ENCODE measurements at regions not wholly inside any gene's neighbourhood (a gene's known extent, or its start where the extent isn't known, plus 50 kb on each side); places are given as distances from the start of the nearest gene placed in this dataset.
"Not testable (repeated sequence)": the region's sequence is repeated elsewhere in the genome, so short reads cannot be mapped to it uniquely, and the experiment has no call there.

DNA sequence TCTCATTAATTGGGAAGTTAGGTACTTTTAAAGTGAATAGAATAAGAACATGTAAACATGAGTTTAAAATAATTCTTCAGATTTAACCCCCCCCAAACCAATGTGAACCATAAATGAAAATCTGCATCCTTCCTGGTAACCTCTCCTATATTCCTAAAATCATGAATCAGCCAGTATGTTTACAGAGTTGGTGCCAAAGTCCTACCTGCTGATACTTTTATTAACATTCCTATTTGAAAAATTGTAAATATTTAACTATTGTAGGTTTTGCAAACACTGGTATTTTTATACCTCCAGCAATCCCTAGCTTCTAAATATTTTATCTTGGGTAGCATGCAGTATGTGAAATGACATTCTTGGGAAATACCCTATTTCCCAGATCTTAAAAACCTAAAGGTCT lies 278.2 kb downstream of the RAB38 start:
- Histone ChIP-seq H3K4me1 (ENCODE audit: control insufficient read depth in 2 of 2, insufficient read depth in 2 of 2, low read length in 2 of 2) (no peaks in the 10 kb centered on the region), H3K36me3 (ENCODE audit: control insufficient read depth in 2 of 3, insufficient read depth in 3 of 3, low read length in 3 of 3) (no peaks in the 10 kb centered on the region), H3K9me3 (ENCODE audit: control insufficient read depth in 2 of 3, low read length in 3 of 3) (no peaks in the 10 kb centered on the region), H3K27ac (ENCODE audit: low read depth, low read length) (no peak overlapping the region), H3K4me3 (ENCODE audit: low read length) (no peak overlapping the region), H3K27me3 (ENCODE audit: control insufficient read depth in 2 of 2, insufficient read depth in 2 of 2, low read length in 2 of 2) (no peaks in the 10 kb centered on the region)
- no peak overlapping the region for H3K4me3 Mint-ChIP-seq
- POLR2A ChIA-PET: no interaction called here
- CTCF ChIA-PET: no interaction called here
- peaks cover 0 to 10% (median 0%) of the 10 kb centered on the region in 5 donors for H3K27me3 Mint-ChIP-seq
- no peaks in the 10 kb centered on the region for H3K9me3 Mint-ChIP-seq
- intact Hi-C loops (cut with micrococcal nuclease): no loop called here
- DNase-seq (no peak), ATAC-seq (no peak)
- H3K4me1 Mint-ChIP-seq: no peaks in the 10 kb centered on the region
- no peaks in the 10 kb centered on the region for H3K36me3 Mint-ChIP-seq
- no peak overlapping the region for H3K27ac Mint-ChIP-seq

DNA sequence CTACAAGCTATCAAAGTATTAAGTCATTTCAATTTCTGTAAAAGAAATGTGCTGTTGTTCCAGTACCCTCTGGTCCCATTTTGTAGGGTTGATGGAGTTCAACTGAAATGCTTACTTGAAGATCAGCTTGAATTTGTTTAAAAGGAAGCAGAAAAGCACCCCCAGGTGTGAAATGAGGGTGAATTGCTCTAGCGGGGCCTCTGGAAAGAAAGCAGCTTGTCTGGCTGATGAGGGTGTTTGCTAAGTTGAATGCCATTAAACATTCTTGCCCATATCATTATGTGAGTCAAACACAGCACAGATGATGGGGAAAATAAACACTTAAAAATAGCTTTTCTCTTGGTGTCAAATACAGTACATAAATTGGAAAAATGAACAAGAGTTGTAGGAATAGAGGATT lies 280.3 kb downstream of the RAB38 start:
- Mint-ChIP-seq H3K4me3 (no peak overlapping the region), H3K27ac (no peak overlapping the region), H3K27me3 (peaks cover 0 to 10% (median 0%) of the 10 kb centered on the region in 5 donors), H3K9me3 (no peaks in the 10 kb centered on the region), H3K4me1 (no peaks in the 10 kb centered on the region), H3K36me3 (no peaks in the 10 kb centered on the region)
- Histone ChIP-seq H3K36me3 (ENCODE audit: control insufficient read depth in 2 of 3, insufficient read depth in 3 of 3, low read length in 3 of 3) (no peaks in the 10 kb centered on the region), H3K27ac (ENCODE audit: low read depth, low read length) (no peak overlapping the region), H3K4me3 (ENCODE audit: low read length) (no peak overlapping the region), H3K4me1 (ENCODE audit: control insufficient read depth in 2 of 2, insufficient read depth in 2 of 2, low read length in 2 of 2) (no peaks in the 10 kb centered on the region), H3K27me3 (ENCODE audit: control insufficient read depth in 2 of 2, insufficient read depth in 2 of 2, low read length in 2 of 2) (no peaks in the 10 kb centered on the region), H3K9me3 (ENCODE audit: control insufficient read depth in 2 of 3, low read length in 3 of 3) (no peaks in the 10 kb centered on the region)
- CTCF ChIA-PET: no interaction called here
- POLR2A ChIA-PET: no interaction called here
- DNase-seq (no peak), ATAC-seq (no peak)
- intact Hi-C loops (cut with micrococcal nuclease): no loop called here

DNA sequence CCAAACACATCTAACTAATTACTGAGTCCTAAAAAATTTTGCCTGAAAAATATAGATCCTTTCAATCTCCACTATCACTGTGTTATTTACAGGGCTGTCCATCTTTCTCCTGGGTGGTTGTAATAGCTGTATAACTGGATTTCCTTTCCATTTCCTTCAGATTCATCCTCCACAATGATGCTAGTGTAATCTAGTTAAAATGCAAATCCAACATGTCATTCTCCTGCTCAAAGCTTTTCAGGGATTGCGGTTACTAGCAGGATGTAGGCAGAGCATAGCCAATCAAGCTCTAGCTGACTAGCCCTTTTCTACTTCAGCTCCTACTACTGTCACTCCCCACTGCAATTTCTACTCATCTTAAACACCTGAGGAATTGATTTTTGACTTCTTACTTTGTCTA lies 283.0 kb downstream of the RAB38 start:
- ATAC-seq (no peak), DNase-seq (no peak)
- Mint-ChIP-seq H3K27ac (no peak overlapping the region), H3K27me3 (peaks cover 0 to 5% (median 0%) of the 10 kb centered on the region in 5 donors), H3K9me3 (no peaks in the 10 kb centered on the region), H3K4me3 (no peak overlapping the region), H3K4me1 (no peaks in the 10 kb centered on the region), H3K36me3 (no peaks in the 10 kb centered on the region)
- Histone ChIP-seq H3K4me1 (ENCODE audit: control insufficient read depth in 2 of 2, insufficient read depth in 2 of 2, low read length in 2 of 2) (no peaks in the 10 kb centered on the region), H3K27ac (ENCODE audit: low read depth, low read length) (no peak overlapping the region), H3K9me3 (ENCODE audit: control insufficient read depth in 2 of 3, low read length in 3 of 3) (no peaks in the 10 kb centered on the region), H3K36me3 (ENCODE audit: control insufficient read depth in 2 of 3, insufficient read depth in 3 of 3, low read length in 3 of 3) (no peaks in the 10 kb centered on the region), H3K27me3 (ENCODE audit: control insufficient read depth in 2 of 2, insufficient read depth in 2 of 2, low read length in 2 of 2) (no peaks in the 10 kb centered on the region), H3K4me3 (ENCODE audit: low read length) (no peak overlapping the region)
- ChIA-PET CTCF (no interaction called here), POLR2A (no interaction called here)
- intact Hi-C loops (cut with micrococcal nuclease): no loop called here

DNA sequence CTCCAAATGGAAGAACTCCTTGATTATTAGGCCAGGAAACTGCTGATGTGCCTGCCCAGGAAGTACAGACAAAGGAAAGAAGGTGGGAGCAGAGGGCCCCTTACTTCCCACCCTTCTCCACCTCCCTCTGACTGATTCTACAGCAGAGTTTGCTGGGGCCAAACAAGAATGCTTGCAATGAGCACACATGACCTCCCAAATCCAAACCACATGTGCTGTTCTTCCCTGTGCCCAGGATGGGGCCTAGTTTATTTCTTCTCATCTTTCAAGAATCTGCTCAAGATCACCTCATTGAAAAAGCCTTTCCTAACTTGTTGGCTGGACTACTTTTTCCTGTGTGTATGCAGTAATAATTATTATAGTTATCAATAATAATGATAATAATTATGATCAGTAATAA lies 286.1 kb downstream of the RAB38 start:
- Mint-ChIP-seq H3K4me1 (no peaks in the 10 kb centered on the region), H3K9me3 (peaks cover 0 to 2% (median 0%) of the 10 kb centered on the region in 11 donors), H3K27ac (no peak overlapping the region), H3K36me3 (no peaks in the 10 kb centered on the region), H3K27me3 (peaks cover 0 to 13% (median 3%) of the 10 kb centered on the region in 5 donors), H3K4me3 (no peak overlapping the region)
- ATAC-seq: no peak
- Histone ChIP-seq H3K9me3 (ENCODE audit: control insufficient read depth in 2 of 3, low read length in 3 of 3) (no peaks in the 10 kb centered on the region), H3K27ac (ENCODE audit: low read depth, low read length) (no peak overlapping the region), H3K4me3 (ENCODE audit: low read length) (no peak overlapping the region), H3K27me3 (ENCODE audit: control insufficient read depth in 2 of 2, insufficient read depth in 2 of 2, low read length in 2 of 2) (no peaks in the 10 kb centered on the region), H3K4me1 (ENCODE audit: control insufficient read depth in 2 of 2, insufficient read depth in 2 of 2, low read length in 2 of 2) (no peaks in the 10 kb centered on the region), H3K36me3 (ENCODE audit: control insufficient read depth in 2 of 3, insufficient read depth in 3 of 3, low read length in 3 of 3) (no peaks in the 10 kb centered on the region)
- ChIA-PET CTCF (no interaction called here), POLR2A (no interaction called here)
- intact Hi-C loops (cut with micrococcal nuclease): no loop called here
- DNase-seq: no peak

DNA sequence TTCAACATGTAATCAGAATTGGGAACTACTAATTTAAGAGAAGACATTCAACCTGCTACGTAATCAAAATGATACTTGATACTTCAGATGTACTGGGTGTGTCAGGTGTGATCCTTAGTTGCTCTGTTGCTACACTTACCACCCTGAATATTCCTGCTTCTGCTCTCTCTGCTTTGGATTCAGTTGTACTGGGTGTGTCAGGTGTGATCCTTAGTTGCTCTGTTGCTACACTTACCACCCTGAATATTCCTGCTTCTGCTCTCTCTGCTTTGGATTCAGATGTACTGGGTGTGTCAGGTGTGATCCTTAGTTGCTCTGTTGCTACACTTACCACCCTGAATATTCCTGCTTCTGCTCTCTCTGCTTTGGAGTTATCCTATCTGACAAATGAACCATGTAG lies 290.2 kb downstream of the RAB38 start:
- H3K9me3 ChIP-seq (ENCODE audit: control insufficient read depth in 2 of 3, low read length in 3 of 3); H3K4me1 Mint-ChIP-seq; H3K27ac ChIP-seq (ENCODE audit: low read depth, low read length); DNase-seq; H3K4me1 ChIP-seq (ENCODE audit: control insufficient read depth in 2 of 2, insufficient read depth in 2 of 2, low read length in 2 of 2); ATAC-seq; H3K36me3 ChIP-seq (ENCODE audit: control insufficient read depth in 2 of 3, insufficient read depth in 3 of 3, low read length in 3 of 3); H3K27me3 ChIP-seq (ENCODE audit: control insufficient read depth in 2 of 2, insufficient read depth in 2 of 2, low read length in 2 of 2); H3K4me3 ChIP-seq (ENCODE audit: low read length); H3K4me3 Mint-ChIP-seq; H3K36me3 Mint-ChIP-seq; CTCF ChIA-PET; POLR2A ChIA-PET; H3K9me3 Mint-ChIP-seq; intact Hi-C loops (cut with micrococcal nuclease); H3K27ac Mint-ChIP-seq: not testable (repeated sequence)
- peaks cover 0 to 16% (median 10%) of the 10 kb centered on the region in 5 donors for H3K27me3 Mint-ChIP-seq

GRCh38 chr11:87879118-87879517 lies 296.1 kb downstream of the RAB38 start:
- Histone ChIP-seq H3K9me3 (ENCODE audit: control insufficient read depth in 2 of 3, low read length in 3 of 3) (no peaks in the 10 kb centered on the region), H3K4me1 (ENCODE audit: control insufficient read depth in 2 of 2, insufficient read depth in 2 of 2, low read length in 2 of 2) (no peaks in the 10 kb centered on the region), H3K27me3 (ENCODE audit: control insufficient read depth in 2 of 2, insufficient read depth in 2 of 2, low read length in 2 of 2) (no peaks in the 10 kb centered on the region), H3K27ac (ENCODE audit: low read depth, low read length) (no peak overlapping the region), H3K36me3 (ENCODE audit: control insufficient read depth in 2 of 3, insufficient read depth in 3 of 3, low read length in 3 of 3) (no peaks in the 10 kb centered on the region), H3K4me3 (ENCODE audit: low read length) (no peak overlapping the region)
- no peak overlapping the region for H3K4me3 Mint-ChIP-seq
- H3K27ac Mint-ChIP-seq: no peak overlapping the region
- H3K4me1 Mint-ChIP-seq: no peaks in the 10 kb centered on the region
- ChIA-PET CTCF (no interaction called here), POLR2A (no interaction called here)
- no peak for ATAC-seq
- H3K9me3 Mint-ChIP-seq: no peaks in the 10 kb centered on the region
- DNase-seq: no peak
- H3K36me3 Mint-ChIP-seq: no peaks in the 10 kb centered on the region
- intact Hi-C loops (cut with micrococcal nuclease): loop anchor here in 1 of 2 donors (5.0 kb wide), 1 partner anchor 673 kb away; no protein-coding TSS in a partner anchor
- peaks cover 0 to 14% (median 11%) of the 10 kb centered on the region in 5 donors for H3K27me3 Mint-ChIP-seq

- intact Hi-C loops (cut with micrococcal nuclease): loop anchor here (1.0 to 5.0 kb wide), 2 partner anchors 666 to 674 kb away; no protein-coding TSS in a partner anchor
- H3K27me3 Mint-ChIP-seq: peaks cover 0 to 12% (median 8%) of the 10 kb centered on the region in 5 donors
- ChIA-PET POLR2A (no interaction called here), CTCF (no interaction called here)
- H3K4me1 Mint-ChIP-seq: no peaks in the 10 kb centered on the region
- DNase-seq (no peak), ATAC-seq (no peak)
- no peak overlapping the region for H3K27ac Mint-ChIP-seq
- no peaks in the 10 kb centered on the region for H3K9me3 Mint-ChIP-seq
- H3K4me1 ChIP-seq (ENCODE audit: control insufficient read depth in 2 of 2, insufficient read depth in 2 of 2, low read length in 2 of 2): no peaks in the 10 kb centered on the region
- H3K36me3 ChIP-seq (ENCODE audit: control insufficient read depth in 2 of 3, insufficient read depth in 3 of 3, low read length in 3 of 3): no peaks in the 10 kb centered on the region
- H3K9me3 ChIP-seq (ENCODE audit: control insufficient read depth in 2 of 3, low read length in 3 of 3): no peaks in the 10 kb centered on the region
- H3K27ac ChIP-seq (ENCODE audit: low read depth, low read length): no peak overlapping the region
- no peak overlapping the region for H3K4me3 ChIP-seq (ENCODE audit: low read length)
- no peaks in the 10 kb centered on the region for H3K27me3 ChIP-seq (ENCODE audit: control insufficient read depth in 2 of 2, insufficient read depth in 2 of 2, low read length in 2 of 2)
- no peak overlapping the region for H3K4me3 Mint-ChIP-seq
- no peaks in the 10 kb centered on the region for H3K36me3 Mint-ChIP-seq
Measured at GRCh38 chr11:87878373-87878825, 296.8 kb downstream of the RAB38 start.
